HepG2 (cell line): ENCODE measurements at regions not wholly inside any gene's neighbourhood (a gene's known extent, or its start where the extent isn't known, plus 50 kb on each side); places are given as distances from the start of the nearest gene placed in this dataset.

Source experiments
- ATAC-seq: fragments of 200-7000 bp; cut with Tn5 transposase; 3 replicates; pipeline ENCODE4 v1.9.1; 2020; ENCODE audit warnings: mild to moderate bottlenecking, moderate library complexity
- BruUV-seq: library from RNA; stranded (reverse); fragments of 400-500 nt; replicated peaks from 2 replicates; lab custom pipeline; 2021; lab: Mats Ljungman, UMichigan
- CTCF ChIA-PET: fragments of 300-600 bp; formaldehyde crosslinking; extraction: SDS; loops from one replicate; lab custom pipeline; 2021; ENCODE audit warnings: low total read pairs, inconsistent platforms, low intra/inter-chr PET ratio; lab: Yijun Ruan, JAX
- POLR2A ChIA-PET: fragments of 350-600 bp; sonication (Branson Sonifier 250); formaldehyde crosslinking; loops from one replicate; lab custom pipeline; 2020; ENCODE audit warnings: antibody characterized with exemption, inconsistent platforms; lab: Yijun Ruan, JAX
- DNase-seq: peaks from one replicate; pipeline ENCODE4 v3.0.0-alpha.2; 2015; ENCODE audit warnings: low spot score
- FAIRE-seq: peaks from 3 replicates; lab custom pipeline; 2011; peaks lifted over from hg19 to GRCh38; lab: Jason Lieb, UNC
- H2AFZ ChIP-seq: one replicate; pipeline ENCODE4 v1.6.1; 2011; ENCODE audit warnings: low read length, inconsistent platforms
- H3K27ac ChIP-seq: fragments of 300-600 bp; 3 replicates; pipeline ENCODE4 v1.8.0; 2011; ENCODE audit warnings: mixed run types, mild to moderate bottlenecking, mixed read lengths, low read length, inconsistent platforms; ENCODE audit not compliant: insufficient read depth; ENCODE audit errors: extremely low read length
- H3K27me3 ChIP-seq, 2 experiments: fragments of 200-600 bp in 1 of 2; 2 replicates in 1 of 2; 3 replicates in 1 of 2; pipeline versions ENCODE4 v1.6.0 to v1.8.0; 2011; ENCODE audit warnings: low read length in 2 of 2, mild to moderate bottlenecking in 2 of 2, moderate library complexity in 2 of 2, inconsistent platforms in 1 of 2; ENCODE audit not compliant: insufficient read depth in 2 of 2, control insufficient read depth in 1 of 2
- H3K36me3 ChIP-seq, 2 experiments: fragments of 200-600 bp in 1 of 2; replicated peaks in 1 of 2; 2 replicates in 1 of 2; 3 replicates in 1 of 2; pipeline versions ENCODE4 v1.5.1 to v1.8.0; 2011; ENCODE audit warnings: low read length in 2 of 2, inconsistent platforms in 1 of 2; ENCODE audit not compliant: insufficient read depth in 2 of 2, control insufficient read depth in 1 of 2
- H3K4me1 ChIP-seq: 2 replicates; pipeline ENCODE4 v1.5.1; 2012; ENCODE audit warnings: low read length, inconsistent platforms; ENCODE audit not compliant: insufficient read depth
- H3K4me2 ChIP-seq: 2 replicates; pipeline ENCODE4 v1.6.0; 2011; ENCODE audit warnings: low read depth, low read length, inconsistent platforms
- H3K4me3 ChIP-seq, 3 experiments: fragments of 200-600 bp in 1 of 3; sonication (generic), shearing (Covaris generic) in 1 of 3; replicated peaks in 1 of 3; 2 replicates each; pipeline ENCODE4 v1.5.1; 2011 to 2016; ENCODE audit warnings: low read length in 3 of 3, inconsistent platforms in 2 of 3, low read depth in 2 of 3, mild to moderate bottlenecking in 2 of 3, control low read depth in 1 of 3, mixed read lengths in 1 of 3; ENCODE audit not compliant: insufficient read depth in 1 of 3
- H3K79me2 ChIP-seq: one replicate; pipeline ENCODE4 v1.6.1; 2011; ENCODE audit warnings: low read length, inconsistent platforms; ENCODE audit not compliant: insufficient read depth
- H3K9ac ChIP-seq: 2 replicates; pipeline ENCODE4 v1.6.0; 2011; ENCODE audit warnings: mild to moderate bottlenecking, low read depth, low read length, inconsistent platforms; ENCODE audit not compliant: insufficient read depth
- H3K9me3 ChIP-seq: 2 replicates; pipeline ENCODE4 v1.5.1; 2012; ENCODE audit warnings: mild to moderate bottlenecking, low read length
- H4K20me1 ChIP-seq: 2 replicates; pipeline ENCODE4 v1.6.0; 2011; ENCODE audit warnings: inconsistent platforms, mild to moderate bottlenecking, low read length, moderate library complexity; ENCODE audit not compliant: insufficient read depth
- HOXD1 ChIP-seq: sonication (generic); formaldehyde crosslinking; IDR thresholded peaks from 2 replicates; pipeline ENCODE4 v1.5.0; 2020; ENCODE audit warnings: missing genetic modification reagents
- KDM1A ChIP-seq: IDR thresholded peaks from 2 replicates; pipeline ENCODE4 v1.6.1; 2016; ENCODE audit warnings: missing compliant biosample characterization
- NR2F2 ChIP-seq: IDR thresholded peaks from 2 replicates; pipeline ENCODE4 v1.6.1; 2012; ENCODE audit warnings: low read depth, inconsistent platforms, borderline replicate concordance
- RFXANK ChIP-seq: IDR thresholded peaks from 2 replicates; pipeline ENCODE4 v1.6.1; 2016
- SRF ChIP-seq: IDR thresholded peaks from 2 replicates; pipeline ENCODE4 v1.6.1; 2011; ENCODE audit warnings: mild to moderate bottlenecking, low read depth, low read length, moderate library complexity
- TAF1 ChIP-seq: sonication (generic); formaldehyde crosslinking; IDR thresholded peaks from 2 replicates; pipeline ENCODE4 v1.4.0; 2020; ENCODE audit warnings: missing genetic modification reagents
- TAF15 ChIP-seq: fragments of 200-400 bp; formaldehyde crosslinking; IDR thresholded peaks from one replicate; pipeline ENCODE4 v1.6.1; 2018; ENCODE audit warnings: mild to moderate bottlenecking, low read depth, low read length; ENCODE audit not compliant: poor library complexity, severe bottlenecking
- ZNF343 ChIP-seq: sonication (generic); formaldehyde crosslinking; IDR thresholded peaks from 2 replicates; pipeline ENCODE4 v1.4.0; 2020; ENCODE audit warnings: mild to moderate bottlenecking, missing genetic modification reagents
- ZNF547 ChIP-seq: sonication (generic); formaldehyde crosslinking; IDR thresholded peaks from 2 replicates; pipeline ENCODE4 v1.5.1; 2020; ENCODE audit warnings: mild to moderate bottlenecking, missing genetic modification reagents
- ZNF672 ChIP-seq: sonication (generic); formaldehyde crosslinking; IDR thresholded peaks from 2 replicates; pipeline ENCODE4 v1.8.1; 2022; ENCODE audit warnings: missing genetic modification reagents
- ZNF766 ChIP-seq: sonication (generic); formaldehyde crosslinking; IDR thresholded peaks from 2 replicates; pipeline ENCODE4 v1.5.0; 2020; ENCODE audit warnings: missing genetic modification reagents, borderline replicate concordance
- WGBS: methylation state at CpG from one replicate; pipeline ENCODE4 v1.1.6; 2017; ENCODE audit warnings: low lambda C conversion rate; 5-methylcytosine and 5-hydroxymethylcytosine counted together
- in situ Hi-C: cut with HindIII; loops from 2 replicates; pipeline ENCODE4 v1.10.0; 2017; ENCODE audit warnings: low pct_unique_long_range_greater_than_20kb; ENCODE audit not compliant: extremely low pct_ligation_motif_present
- intact Hi-C: fragments of 100-400 bp; cut with micrococcal nuclease; formaldehyde crosslinking; loops from one replicate; pipeline ENCODE4 v1.10.0; 2022; ENCODE audit not compliant: unreplicated experiment
- TF ChIP-seq, protein P1 (sequence below): IDR thresholded peaks from 2 replicates; pipeline ENCODE4 v1.6.1; 2012; ENCODE audit warnings: low read length, improper control_type of control experiment
- TF ChIP-seq, protein P2 (sequence below): sonication (generic); formaldehyde crosslinking; IDR thresholded peaks from 2 replicates; pipeline ENCODE4 v1.8.0; 2022; ENCODE audit warnings: mild to moderate bottlenecking, missing genetic modification reagents, borderline replicate concordance
- TF ChIP-seq, protein P3 (sequence below): sonication (generic); formaldehyde crosslinking; IDR thresholded peaks from 2 replicates; pipeline ENCODE4 v1.8.1; 2023; ENCODE audit warnings: mild to moderate bottlenecking, missing genetic modification reagents, borderline replicate concordance
- TF ChIP-seq, protein P4 (sequence below): sonication (generic); formaldehyde crosslinking; IDR thresholded peaks from 2 replicates; pipeline ENCODE4 v1.8.0; 2022; ENCODE audit warnings: mild to moderate bottlenecking, missing genetic modification reagents, moderate library complexity

DNA sequence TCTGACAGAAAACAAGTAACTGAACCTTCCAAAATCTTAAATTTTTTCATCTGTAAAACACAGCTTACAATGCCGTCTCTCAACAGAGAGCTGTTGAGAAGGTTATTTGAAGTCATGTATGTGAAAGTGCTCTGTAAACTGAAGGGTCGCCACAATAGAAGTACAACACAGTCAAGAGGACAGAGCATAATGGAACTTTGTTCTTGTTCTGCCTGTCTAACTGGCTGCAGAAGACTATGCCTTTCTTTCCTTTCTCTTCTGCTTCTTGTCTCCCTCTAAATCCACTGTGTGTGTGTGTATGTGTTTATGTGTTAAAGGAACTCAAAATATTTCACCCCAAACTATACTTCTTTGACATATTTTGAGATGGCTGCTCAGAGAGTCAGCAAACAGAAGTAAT lies 365.8 kb upstream of the RND3 start:
- CTCF ChIA-PET = no interaction called here
- no peak overlapping the region for H3K4me2 ChIP-seq
- no peak overlapping the region for H3K27ac ChIP-seq
- in situ Hi-C loops = no loop called here
- H3K9ac ChIP-seq = no peak overlapping the region
- H3K4me3 ChIP-seq = no peak overlapping the region
- no peak for ATAC-seq
- TF ChIP-seq, protein P1, sequence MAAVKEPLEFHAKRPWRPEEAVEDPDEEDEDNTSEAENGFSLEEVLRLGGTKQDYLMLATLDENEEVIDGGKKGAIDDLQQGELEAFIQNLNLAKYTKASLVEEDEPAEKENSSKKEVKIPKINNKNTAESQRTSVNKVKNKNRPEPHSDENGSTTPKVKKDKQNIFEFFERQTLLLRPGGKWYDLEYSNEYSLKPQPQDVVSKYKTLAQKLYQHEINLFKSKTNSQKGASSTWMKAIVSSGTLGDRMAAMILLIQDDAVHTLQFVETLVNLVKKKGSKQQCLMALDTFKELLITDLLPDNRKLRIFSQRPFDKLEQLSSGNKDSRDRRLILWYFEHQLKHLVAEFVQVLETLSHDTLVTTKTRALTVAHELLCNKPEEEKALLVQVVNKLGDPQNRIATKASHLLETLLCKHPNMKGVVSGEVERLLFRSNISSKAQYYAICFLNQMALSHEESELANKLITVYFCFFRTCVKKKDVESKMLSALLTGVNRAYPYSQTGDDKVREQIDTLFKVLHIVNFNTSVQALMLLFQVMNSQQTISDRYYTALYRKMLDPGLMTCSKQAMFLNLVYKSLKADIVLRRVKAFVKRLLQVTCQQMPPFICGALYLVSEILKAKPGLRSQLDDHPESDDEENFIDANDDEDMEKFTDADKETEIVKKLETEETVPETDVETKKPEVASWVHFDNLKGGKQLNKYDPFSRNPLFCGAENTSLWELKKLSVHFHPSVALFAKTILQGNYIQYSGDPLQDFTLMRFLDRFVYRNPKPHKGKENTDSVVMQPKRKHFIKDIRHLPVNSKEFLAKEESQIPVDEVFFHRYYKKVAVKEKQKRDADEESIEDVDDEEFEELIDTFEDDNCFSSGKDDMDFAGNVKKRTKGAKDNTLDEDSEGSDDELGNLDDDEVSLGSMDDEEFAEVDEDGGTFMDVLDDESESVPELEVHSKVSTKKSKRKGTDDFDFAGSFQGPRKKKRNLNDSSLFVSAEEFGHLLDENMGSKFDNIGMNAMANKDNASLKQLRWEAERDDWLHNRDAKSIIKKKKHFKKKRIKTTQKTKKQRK = no peak
- no peak for TF ChIP-seq ZNF766 (CRISPR knock-in tag)
- TF ChIP-seq KDM1A (CRISPR knock-in tag) = no peak
- TF ChIP-seq, all 625 proteins: peak for 0
- POLR2A ChIA-PET = no interaction called here
- no peak overlapping the region for H2AFZ ChIP-seq
- WGBS = 23% methylated on average over 2 of the region's 2 CpGs
- H3K9me3 ChIP-seq = no peaks in the 10 kb centered on the region
- no peaks in the 10 kb centered on the region for H3K4me1 ChIP-seq
- H4K20me1 ChIP-seq = no peaks in the 10 kb centered on the region
- H3K79me2 ChIP-seq = no peaks in the 10 kb centered on the region
- no TSS peak for BruUV-seq
- no peaks in the 10 kb centered on the region for H3K36me3 ChIP-seq
- intact Hi-C loops = no loop called here
- no peak for DNase-seq
- no peaks in the 10 kb centered on the region for H3K27me3 ChIP-seq
- no peak for FAIRE-seq

DNA sequence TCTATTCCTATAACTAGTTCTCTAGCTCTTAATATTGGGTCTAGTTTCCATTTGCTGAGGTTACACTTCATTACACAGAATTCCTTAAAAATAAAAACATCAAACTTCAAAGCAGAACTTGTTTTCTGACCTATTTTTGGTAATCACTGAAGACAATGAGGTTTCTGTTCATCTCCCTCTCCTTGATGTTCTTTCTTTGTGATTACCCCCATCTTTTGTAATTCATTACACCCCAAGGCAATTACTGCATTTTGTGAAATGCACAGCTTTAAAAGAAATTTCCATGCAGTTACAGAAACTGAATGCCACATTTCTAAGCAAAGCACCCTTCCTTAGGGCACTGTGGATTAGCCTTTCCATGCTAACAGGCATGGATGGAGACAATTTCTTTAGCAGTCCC lies 363.2 kb upstream of the RND3 start:
- FAIRE-seq (no peak), DNase-seq (no peak), ATAC-seq (no peak)
- Histone ChIP-seq H4K20me1 (no peaks in the 10 kb centered on the region), H3K79me2 (no peaks in the 10 kb centered on the region), H3K36me3 (no peaks in the 10 kb centered on the region), H3K27ac (no peak overlapping the region), H3K27me3 (no peaks in the 10 kb centered on the region), H3K4me1 (no peaks in the 10 kb centered on the region), H2AFZ (no peak overlapping the region), H3K9ac (no peak overlapping the region), H3K9me3 (no peaks in the 10 kb centered on the region), H3K4me2 (no peak overlapping the region), H3K4me3 (no peak overlapping the region)
- ChIA-PET CTCF (no interaction called here), POLR2A (no interaction called here)
- intact Hi-C loops = no loop called here
- in situ Hi-C loops = no loop called here
- BruUV-seq = no TSS peak
- no peak for TF ChIP-seq NR2F2
- TF ChIP-seq, protein P2, sequence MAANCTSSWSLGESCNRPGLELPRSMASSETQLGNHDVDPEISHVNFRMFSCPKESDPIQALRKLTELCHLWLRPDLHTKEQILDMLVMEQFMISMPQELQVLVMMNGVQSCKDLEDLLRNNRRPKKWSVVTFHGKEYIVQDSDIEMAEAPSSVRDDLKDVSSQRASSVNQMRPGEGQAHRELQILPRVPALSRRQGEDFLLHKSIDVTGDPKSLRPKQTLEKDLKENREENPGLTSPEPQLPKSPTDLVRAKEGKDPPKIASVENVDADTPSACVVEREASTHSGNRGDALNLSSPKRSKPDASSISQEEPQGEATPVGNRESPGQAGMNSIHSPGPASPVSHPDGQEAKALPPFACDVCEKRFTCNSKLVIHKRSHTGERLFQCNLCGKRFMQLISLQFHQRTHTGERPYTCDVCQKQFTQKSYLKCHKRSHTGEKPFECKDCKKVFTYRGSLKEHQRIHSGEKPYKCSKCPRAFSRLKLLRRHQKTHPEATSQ (CRISPR knock-in tag) = no peak
- TF ChIP-seq, protein P3, sequence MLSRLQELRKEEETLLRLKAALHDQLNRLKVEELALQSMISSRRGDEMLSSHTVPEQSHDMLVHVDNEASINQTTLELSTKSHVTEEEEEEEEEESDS = no peak
- no peak for TF ChIP-seq ZNF343 (CRISPR knock-in tag)
- no peak for TF ChIP-seq ZNF547 (CRISPR knock-in tag)
- no peak for TF ChIP-seq TAF15
- no peak for TF ChIP-seq ZNF672 (CRISPR knock-in tag)
- no peak for TF ChIP-seq RFXANK (CRISPR knock-in tag)
- no peak for TF ChIP-seq SRF
- TF ChIP-seq, protein P4, sequence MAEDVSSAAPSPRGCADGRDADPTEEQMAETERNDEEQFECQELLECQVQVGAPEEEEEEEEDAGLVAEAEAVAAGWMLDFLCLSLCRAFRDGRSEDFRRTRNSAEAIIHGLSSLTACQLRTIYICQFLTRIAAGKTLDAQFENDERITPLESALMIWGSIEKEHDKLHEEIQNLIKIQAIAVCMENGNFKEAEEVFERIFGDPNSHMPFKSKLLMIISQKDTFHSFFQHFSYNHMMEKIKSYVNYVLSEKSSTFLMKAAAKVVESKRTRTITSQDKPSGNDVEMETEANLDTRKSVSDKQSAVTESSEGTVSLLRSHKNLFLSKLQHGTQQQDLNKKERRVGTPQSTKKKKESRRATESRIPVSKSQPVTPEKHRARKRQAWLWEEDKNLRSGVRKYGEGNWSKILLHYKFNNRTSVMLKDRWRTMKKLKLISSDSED (CRISPR knock-in tag) = no peak
- no peak for TF ChIP-seq HOXD1 (CRISPR knock-in tag)
- TF ChIP-seq TAF1 (CRISPR knock-in tag) = no peak
